ENCODE measurements at regions not wholly inside any gene's neighbourhood (a gene's known extent, or its start where the extent isn't known, plus 50 kb on each side); places are given as distances from the start of the nearest gene placed in this dataset.

DNA sequence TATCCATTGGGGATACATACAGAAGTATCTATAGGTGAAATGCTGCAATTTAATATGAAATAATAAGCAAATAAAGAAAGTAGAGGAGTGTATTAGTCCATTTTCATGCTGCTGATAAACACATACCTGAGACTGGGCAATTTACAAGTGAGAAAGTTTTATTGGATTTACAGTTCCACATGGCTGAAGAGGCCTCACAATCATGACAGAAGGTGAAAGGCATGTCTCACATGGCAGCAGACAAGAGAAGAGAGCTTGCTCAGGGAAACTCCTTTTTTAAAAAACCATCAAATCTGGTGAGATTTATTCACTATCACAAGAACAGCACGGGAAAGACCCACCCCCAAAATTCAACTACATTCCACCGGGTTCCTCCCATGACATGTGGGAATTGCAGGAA, 82.8 kb upstream of the TRIM24 start:
- Histone ChIP-seq H4K20me1 (ENCODE audit: insufficient read depth, low read length) (no peaks in the 10 kb centered on the region), H3K4me1 (ENCODE audit: insufficient read depth, low read length) (no peaks in the 10 kb centered on the region), H3K9me3 (ENCODE audit: insufficient read depth, low read depth, low read length) (no peaks in the 10 kb centered on the region), H3K36me3 (ENCODE audit: insufficient read depth, low read length) (no peaks in the 10 kb centered on the region), H3K79me2 (ENCODE audit: insufficient read depth, low read length) (no peaks in the 10 kb centered on the region), H3K4me2 (ENCODE audit: low read length) (no peak overlapping the region), H3K9ac (ENCODE audit: low read length) (no peak overlapping the region), H3K4me3 (ENCODE audit: insufficient read depth, low read depth, low read length) (no peak overlapping the region), H3K27ac (ENCODE audit: low read depth, low read length) (no peak overlapping the region), H3K27me3 (ENCODE audit: insufficient read depth, low read length) (no peaks in the 10 kb centered on the region), H2AFZ (ENCODE audit: low read depth, low read length) (no peak overlapping the region)
- Mint-ChIP-seq H3K27me3 (ENCODE audit: low read depth, unreplicated experiment) (no peaks in the 10 kb centered on the region), H3K4me1 (ENCODE audit: low read depth, unreplicated experiment) (no peaks in the 10 kb centered on the region), H3K27ac (ENCODE audit: unreplicated experiment) (no peak overlapping the region), H3K36me3 (ENCODE audit: low read depth, unreplicated experiment) (no peaks in the 10 kb centered on the region), H3K4me3 (ENCODE audit: unreplicated experiment) (no peak overlapping the region), H3K9me3 (ENCODE audit: unreplicated experiment) (peaks cover 3% of the 10 kb centered on the region)
- FAIRE-seq = no peak
- TF ChIP-seq EZH2 (IDR thresholded peaks at IDR 0.05; ENCODE audit: insufficient read depth, low read length) = no peak
- TF ChIP-seq, protein P1, sequence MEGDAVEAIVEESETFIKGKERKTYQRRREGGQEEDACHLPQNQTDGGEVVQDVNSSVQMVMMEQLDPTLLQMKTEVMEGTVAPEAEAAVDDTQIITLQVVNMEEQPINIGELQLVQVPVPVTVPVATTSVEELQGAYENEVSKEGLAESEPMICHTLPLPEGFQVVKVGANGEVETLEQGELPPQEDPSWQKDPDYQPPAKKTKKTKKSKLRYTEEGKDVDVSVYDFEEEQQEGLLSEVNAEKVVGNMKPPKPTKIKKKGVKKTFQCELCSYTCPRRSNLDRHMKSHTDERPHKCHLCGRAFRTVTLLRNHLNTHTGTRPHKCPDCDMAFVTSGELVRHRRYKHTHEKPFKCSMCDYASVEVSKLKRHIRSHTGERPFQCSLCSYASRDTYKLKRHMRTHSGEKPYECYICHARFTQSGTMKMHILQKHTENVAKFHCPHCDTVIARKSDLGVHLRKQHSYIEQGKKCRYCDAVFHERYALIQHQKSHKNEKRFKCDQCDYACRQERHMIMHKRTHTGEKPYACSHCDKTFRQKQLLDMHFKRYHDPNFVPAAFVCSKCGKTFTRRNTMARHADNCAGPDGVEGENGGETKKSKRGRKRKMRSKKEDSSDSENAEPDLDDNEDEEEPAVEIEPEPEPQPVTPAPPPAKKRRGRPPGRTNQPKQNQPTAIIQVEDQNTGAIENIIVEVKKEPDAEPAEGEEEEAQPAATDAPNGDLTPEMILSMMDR (IDR thresholded peaks at IDR 0.05; ENCODE audit: insufficient read depth, low read depth, low read length) = no peak
- DNase-seq (ENCODE audit: low read depth) = no peak

DNA sequence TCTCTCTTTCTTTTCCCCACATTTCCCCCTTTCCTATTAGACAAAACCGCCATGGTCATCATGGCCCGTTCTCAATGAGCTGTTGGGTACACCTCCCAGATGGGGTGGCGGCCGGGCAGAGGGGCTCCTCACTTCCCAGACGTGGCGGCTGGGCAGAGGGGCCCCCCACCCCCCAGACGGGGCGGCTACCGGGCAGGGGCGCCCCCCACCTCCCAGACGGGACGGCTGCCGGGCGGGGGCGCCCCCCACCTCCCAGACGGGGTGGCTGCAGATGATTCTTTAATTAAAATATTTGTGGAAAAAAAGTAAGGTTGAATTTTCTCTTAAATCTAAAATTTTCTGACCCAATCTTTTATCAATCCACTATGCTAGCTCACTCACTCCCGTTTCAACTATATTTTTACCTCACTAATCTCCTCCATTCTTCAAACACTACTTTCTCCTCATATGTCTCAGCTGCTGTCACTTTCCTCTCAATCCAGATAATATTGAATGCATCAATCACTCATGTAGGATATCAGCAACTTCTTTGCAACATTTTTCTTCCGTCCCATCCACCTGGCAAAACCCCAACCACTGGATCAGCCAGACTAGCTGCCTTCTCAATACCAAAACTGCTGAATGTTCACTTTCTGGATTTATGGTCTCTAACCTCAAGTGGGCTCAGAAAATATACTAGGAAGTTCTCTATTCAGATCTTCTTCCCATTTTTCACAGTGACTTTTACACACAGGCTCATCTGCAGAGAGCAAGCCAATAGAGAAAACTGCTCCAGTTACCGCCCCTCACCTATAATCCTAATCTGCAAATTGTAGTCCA, 81.1 kb upstream of the TRIM24 start:
- Histone ChIP-seq H3K79me2 (ENCODE audit: insufficient read depth, low read length) (no peaks in the 10 kb centered on the region), H3K4me2 (ENCODE audit: low read length) (no peak overlapping the region), H3K27me3 (ENCODE audit: insufficient read depth, low read length) (no peaks in the 10 kb centered on the region), H3K27ac (ENCODE audit: low read depth, low read length) (no peak overlapping the region), H2AFZ (ENCODE audit: low read depth, low read length) (no peak overlapping the region), H3K36me3 (ENCODE audit: insufficient read depth, low read length) (no peaks in the 10 kb centered on the region), H3K9me3 (ENCODE audit: insufficient read depth, low read depth, low read length) (no peaks in the 10 kb centered on the region), H3K4me3 (ENCODE audit: insufficient read depth, low read depth, low read length) (no peak overlapping the region), H3K4me1 (ENCODE audit: insufficient read depth, low read length) (no peaks in the 10 kb centered on the region), H3K9ac (ENCODE audit: low read length) (no peak overlapping the region), H4K20me1 (ENCODE audit: insufficient read depth, low read length) (no peaks in the 10 kb centered on the region)
- Mint-ChIP-seq H3K4me1 (ENCODE audit: low read depth, unreplicated experiment) (no peaks in the 10 kb centered on the region), H3K4me3 (ENCODE audit: unreplicated experiment) (no peak overlapping the region), H3K27ac (ENCODE audit: unreplicated experiment) (no peak overlapping the region), H3K9me3 (ENCODE audit: unreplicated experiment) (peaks cover 3% of the 10 kb centered on the region), H3K36me3 (ENCODE audit: low read depth, unreplicated experiment) (no peaks in the 10 kb centered on the region), H3K27me3 (ENCODE audit: low read depth, unreplicated experiment) (no peaks in the 10 kb centered on the region)
- DNase-seq (ENCODE audit: low read depth) (no peak), FAIRE-seq (no peak)
- no peak for TF ChIP-seq EZH2 (IDR thresholded peaks at IDR 0.05; ENCODE audit: insufficient read depth, low read length)
- TF ChIP-seq, protein P1 (IDR thresholded peaks at IDR 0.05; ENCODE audit: insufficient read depth, low read depth, low read length) = no peak

All from astrocyte (in vitro differentiated cells and primary cell).